Spleen (tissue), 7 donors: ENCODE measurements at regions not wholly inside any gene's neighbourhood (a gene's known extent, or its start where the extent isn't known, plus 50 kb on each side); places are given as distances from the start of the nearest gene placed in this dataset.

ENCODE experiments used
- CTCF ChIP-seq, 11 experiments: fragments of 200-600 bp in 7 of 11; fragments of 450-650 bp in 4 of 11; sonication (generic) in 4 of 11; IDR thresholded peaks in 8 of 11; conservative IDR thresholded peaks in 3 of 11; 1 replicate in 7 of 11; 2 replicates in 4 of 11; pipeline versions ENCODE4 v1.4.0 to v1.8.0; 2016 to 2021; ENCODE audit warnings: antibody characterized with exemption in 11 of 11, inconsistent platforms in 4 of 11, mild to moderate bottlenecking in 1 of 11
- POLR2A ChIP-seq, 3 donors: fragments of 450-650 bp; IDR thresholded peaks; one replicate each; pipeline ENCODE4 v1.5.1; 2017; ENCODE audit warnings: antibody characterized with exemption in 3 of 3, mild to moderate bottlenecking in 1 of 3
- POLR2AphosphoS5 ChIP-seq, 3 donors: sonication (generic); formaldehyde crosslinking; IDR thresholded peaks; one replicate each; pipeline ENCODE4 v1.5.1; 2017; ENCODE audit warnings: antibody characterized with exemption in 3 of 3
- donor health status: DM: no; HTN: no; CAD: no; lungs with moderate emphysema.
- donor health status: DM: no; HTN: no; CAD: no.
- donor health status: DM: no; HTN: no; CAD: no.

- TF ChIP-seq POLR2A (IDR thresholded peaks at IDR 0.05): no peak
- no peak for TF ChIP-seq CTCF (IDR thresholded peaks at IDR 0.05 in 8 of 11, conservative IDR thresholded peaks at IDR 0.05 in 3 of 11)
- TF ChIP-seq POLR2AphosphoS5 (IDR thresholded peaks at IDR 0.05): no peak
Observed at GRCh38 chr3:104275199-104275598, 1091.5 kb upstream of the ALCAM start.
